K562 (cell line): ENCODE measurements at regions not wholly inside any gene's neighbourhood (a gene's known extent, or its start where the extent isn't known, plus 50 kb on each side); places are given as distances from the start of the nearest gene placed in this dataset.

Source experiments
- ATAC-seq: fragments of 200-7000 bp; cut with Tn5 transposase; 3 replicates; pipeline ENCODE4 v1.9.1; 2020; ENCODE audit warnings: moderate library complexity
- BruUV-seq: library from RNA; stranded (reverse); fragments of 400-500 nt; replicated peaks from 2 replicates; lab custom pipeline; 2021; lab: Mats Ljungman, UMichigan
- CTCF ChIA-PET: fragments of 300-600 bp; formaldehyde crosslinking; extraction: SDS; loops from one replicate; lab custom pipeline; 2021; ENCODE audit warnings: low intra/inter-chr PET ratio; lab: Yijun Ruan, JAX
- POLR2A ChIA-PET: fragments of 300-600, 350-650 bp; sonication (Branson Sonifier 250); formaldehyde crosslinking; extraction: SDS; loops from one replicate; lab custom pipeline; 2021; ENCODE audit warnings: antibody characterized with exemption, inconsistent platforms; lab: Yijun Ruan, JAX
- DNase-seq, 4 experiments: peaks; one replicate each; pipeline versions ENCODE4 v3.0.0 to v3.0.0-alpha.2; 2011 to 2018; ENCODE audit warnings: low spot score in 3 of 4, mixed read lengths in 3 of 4; ENCODE audit errors: extremely low read depth in 1 of 4
- FAIRE-seq: peaks from 2 replicates; lab custom pipeline; 2011; peaks lifted over from hg19 to GRCh38; lab: Jason Lieb, UNC
- H2AFZ ChIP-seq: 2 replicates; pipeline ENCODE4 v1.6.0; 2011; ENCODE audit warnings: low read depth, low read length, control low read depth, inconsistent platforms
- H3K27ac ChIP-seq: fragments of 200-600 bp; 3 replicates; pipeline ENCODE4 v1.8.0; 2011; ENCODE audit warnings: low read depth, mild to moderate bottlenecking, control low read depth, inconsistent platforms, low read length, moderate library complexity, mixed read lengths; ENCODE audit errors: extremely low read depth
- H3K27me3 ChIP-seq, 2 experiments: fragments of 300-600 bp in 1 of 2; 2 replicates in 1 of 2; 3 replicates in 1 of 2; pipeline versions ENCODE4 v1.6.0 to v1.8.0; 2011; ENCODE audit warnings: inconsistent platforms in 2 of 2, low read length in 2 of 2, mild to moderate bottlenecking in 1 of 2, mixed read lengths in 1 of 2, moderate library complexity in 1 of 2; ENCODE audit not compliant: control insufficient read depth in 2 of 2, insufficient read depth in 2 of 2
- H3K36me3 ChIP-seq: fragments of 300-600 bp; 3 replicates; pipeline ENCODE4 v1.8.0; 2011; ENCODE audit warnings: mild to moderate bottlenecking, low read length, inconsistent platforms; ENCODE audit not compliant: control insufficient read depth, insufficient read depth
- H3K4me1 ChIP-seq, 2 experiments: fragments of 200-600 bp in 1 of 2; replicated peaks in 1 of 2; 2 replicates in 1 of 2; 3 replicates in 1 of 2; pipeline versions ENCODE4 v1.5.1 to v1.8.0; 2011; ENCODE audit warnings: inconsistent platforms in 2 of 2, low read length in 2 of 2, mild to moderate bottlenecking in 1 of 2, mixed read lengths in 1 of 2, moderate library complexity in 1 of 2; ENCODE audit not compliant: control insufficient read depth in 2 of 2, insufficient read depth in 2 of 2
- H3K4me2 ChIP-seq: 2 replicates; pipeline ENCODE4 v1.6.1; 2011; ENCODE audit warnings: low read length, control low read depth, inconsistent platforms, mixed read lengths; ENCODE audit not compliant: insufficient read depth
- H3K4me3 ChIP-seq: fragments of 200-600 bp; sonication (generic), shearing (Covaris generic); 2 replicates; pipeline ENCODE4 v1.5.1; 2016; ENCODE audit warnings: control low read depth, inconsistent platforms
- H3K79me2 ChIP-seq: fragments of 200-600 bp; 3 replicates; pipeline ENCODE4 v1.8.0; 2011; ENCODE audit warnings: low read length, inconsistent platforms; ENCODE audit not compliant: control insufficient read depth, insufficient read depth
- H3K9ac ChIP-seq, 2 experiments: 2 replicates each; pipeline versions ENCODE4 v1.6.0 to v1.6.1; 2011; ENCODE audit warnings: low read depth in 2 of 2, low read length in 2 of 2, control low read depth in 1 of 2, inconsistent platforms in 1 of 2, mild to moderate bottlenecking in 1 of 2, mixed read lengths in 1 of 2; ENCODE audit not compliant: insufficient read depth in 1 of 2
- H3K9me1 ChIP-seq: one replicate; pipeline ENCODE4 v1.6.0; 2011; ENCODE audit warnings: inconsistent platforms, mild to moderate bottlenecking, low read length, moderate library complexity; ENCODE audit not compliant: control insufficient read depth, insufficient read depth
- H3K9me3 ChIP-seq: replicated peaks from 2 replicates; pipeline ENCODE4 v1.5.1; 2011; ENCODE audit warnings: low read depth, low read length, inconsistent platforms; ENCODE audit not compliant: control insufficient read depth, insufficient read depth
- H4K20me1 ChIP-seq: replicated peaks from 2 replicates; pipeline ENCODE4 v1.6.1; 2011; ENCODE audit warnings: low read length, inconsistent platforms, mixed read lengths; ENCODE audit not compliant: control insufficient read depth, insufficient read depth
- CBFB ChIP-seq: sonication (generic); formaldehyde crosslinking; IDR thresholded peaks from 2 replicates; pipeline ENCODE4 v1.4.0; 2020; ENCODE audit warnings: mild to moderate bottlenecking, missing genetic modification reagents
- GTF2F1 ChIP-seq: IDR thresholded peaks from 2 replicates; pipeline ENCODE4 v1.6.1; 2011; ENCODE audit warnings: low read depth, low read length, improper control_type of control experiment
- MTA3 ChIP-seq: fragments of 450-650 bp; formaldehyde crosslinking; IDR thresholded peaks from 2 replicates; pipeline ENCODE4 v1.6.1; 2017; ENCODE audit warnings: mild to moderate bottlenecking, borderline replicate concordance
- PTBP1 ChIP-seq: fragments of 200-400 bp; formaldehyde crosslinking; IDR thresholded peaks from 2 replicates; pipeline ENCODE4 v1.6.1; 2017; ENCODE audit warnings: low read depth, low read length
- SIN3A ChIP-seq, 2 experiments: fragments of 150-350 bp in 1 of 2; IDR thresholded peaks; 2 replicates each; pipeline ENCODE4 v1.6.1; 2011 to 2016; ENCODE audit warnings: borderline replicate concordance in 2 of 2, low read depth in 2 of 2, low read length in 2 of 2, mild to moderate bottlenecking in 2 of 2, moderate library complexity in 2 of 2; ENCODE audit not compliant: control insufficient read depth in 1 of 2
- ZBTB12 ChIP-seq: fragments of 250-450 bp; sonication (Bioruptor Pico); IDR thresholded peaks from 2 replicates; pipeline ENCODE4 v1.4.0; 2020
- ZBTB26 ChIP-seq: fragments of 450-650 bp; formaldehyde crosslinking; IDR thresholded peaks from 2 replicates; pipeline ENCODE4 v1.4.0; 2022; ENCODE audit warnings: missing genetic modification characterization
- ZNF121 ChIP-seq: sonication (generic); formaldehyde crosslinking; conservative IDR thresholded peaks from 2 replicates; pipeline ENCODE4 v1.8.0; 2022; ENCODE audit warnings: missing genetic modification reagents
- ZNF518B ChIP-seq: fragments of 250-450 bp; sonication (Bioruptor Pico); IDR thresholded peaks from 2 replicates; pipeline ENCODE4 v1.5.0; 2021; ENCODE audit warnings: mild to moderate bottlenecking, moderate library complexity
- WGBS: fragments of 100-300 bp; shearing (Covaris generic); methylation state at CpG from one replicate; pipeline ENCODE4 v1.1.6; 2016; ENCODE audit warnings: low coverage, mixed read lengths; ENCODE audit not compliant: insufficient coverage; ENCODE audit errors: missing lambda C conversion rate; 5-methylcytosine and 5-hydroxymethylcytosine counted together
- in situ Hi-C: fragments of 300-500 bp; cut with MboI; formaldehyde crosslinking; loops from 4 replicates; pipeline ENCODE4 v1.15.0; 2018; ENCODE audit warnings: inconsistent platforms, mixed read lengths
- intact Hi-C: fragments of 100-400 bp; cut with micrococcal nuclease; formaldehyde crosslinking; loops from 2 replicates; pipeline ENCODE4 v1.14.2; 2022

- ChIA-PET POLR2A (no interaction called here), CTCF (no interaction called here)
- DNase-seq (no peak), ATAC-seq (no peak), FAIRE-seq (no peak)
- Histone ChIP-seq H4K20me1 (no peaks in the 10 kb centered on the region), H3K4me2 (no peak overlapping the region), H2AFZ (no peak overlapping the region), H3K36me3 (no peaks in the 10 kb centered on the region), H3K9me1 (no peaks in the 10 kb centered on the region), H3K9ac (no peak overlapping the region), H3K27ac (no peak overlapping the region), H3K4me1 (no peaks in the 10 kb centered on the region), H3K27me3 (no peaks in the 10 kb centered on the region), H3K9me3 (no peaks in the 10 kb centered on the region; the same call in 1 of the 2 replicates), H3K4me3 (no peak overlapping the region), H3K79me2 (no peaks in the 10 kb centered on the region)
- TF ChIP-seq SIN3A (IDR thresholded peaks at IDR 0.05; ENCODE audit: borderline replicate concordance in 2 of 2, control insufficient read depth in 1 of 2, low read depth in 2 of 2, low read length in 2 of 2) (no peak), ZBTB12 (CRISPR knock-in tag) (no peak)
- in situ Hi-C loops (no loop called here), intact Hi-C loops (no loop called here)
- WGBS: 3% methylated on average over 7 of the region's 7 CpGs
- no TSS peak for BruUV-seq
These were observed 482.2 kb upstream of the PAPPA start for GRCh38 chr9:115671236-115671962.

GRCh38 chr9:115671963-115672305 is 481.7 kb upstream of the PAPPA start:
- no peak overlapping the region for H3K27ac ChIP-seq
- H3K4me3 ChIP-seq: no peak overlapping the region
- H3K36me3 ChIP-seq: no peaks in the 10 kb centered on the region
- ChIA-PET CTCF (no interaction called here), POLR2A (no interaction called here)
- no peaks in the 10 kb centered on the region for H3K4me1 ChIP-seq
- no peaks in the 10 kb centered on the region for H3K9me1 ChIP-seq
- H3K9me3 ChIP-seq: no peaks in the 10 kb centered on the region; the same call in 1 of the 2 replicates
- no peak overlapping the region for H2AFZ ChIP-seq
- no TSS peak for BruUV-seq
- intact Hi-C loops: no loop called here
- in situ Hi-C loops: no loop called here
- FAIRE-seq: no peak
- no peaks in the 10 kb centered on the region for H3K27me3 ChIP-seq
- no peak overlapping the region for H3K4me2 ChIP-seq
- DNase-seq: no peak
- H3K9ac ChIP-seq: no peak overlapping the region
- no peaks in the 10 kb centered on the region for H4K20me1 ChIP-seq
- ATAC-seq: no peak
- no peaks in the 10 kb centered on the region for H3K79me2 ChIP-seq
- 0% methylated on average over 1 of the region's 1 CpG for WGBS
- TF ChIP-seq CBFB (CRISPR knock-in tag) (no peak), ZNF121 (CRISPR knock-in tag) (no peak), GTF2F1 (no peak), MTA3 (no peak), ZNF518B (CRISPR knock-in tag) (no peak), ZBTB26 (CRISPR knock-in tag) (no peak), PTBP1 (no peak)
